Kidney epithelial cell (primary cell): ENCODE measurements at regions not wholly inside any gene's neighbourhood (a gene's known extent, or its start where the extent isn't known, plus 50 kb on each side); places are given as distances from the start of the nearest gene placed in this dataset.
A peak's percentile ranks its signal among the peaks of the same experiment; 100 is the strongest.
"Not testable (repeated sequence)": the region's sequence is repeated elsewhere in the genome, so short reads cannot be mapped to it uniquely, and the experiment has no call there.

Source experiments
- DNase-seq: peaks from one replicate; pipeline ENCODE4 v3.0.0-alpha.2; 2010; ENCODE audit warnings: low read depth
- H3K27me3 ChIP-seq: 2 replicates; pipeline ENCODE4 v1.6.0; 2011; ENCODE audit warnings: low read length; ENCODE audit not compliant: control insufficient read depth, insufficient read depth
- H3K36me3 ChIP-seq: 2 replicates; pipeline ENCODE4 v1.5.1; 2011; ENCODE audit warnings: low read length; ENCODE audit not compliant: control insufficient read depth, insufficient read depth
- H3K4me3 ChIP-seq: 2 replicates; pipeline ENCODE4 v1.5.1; 2011; ENCODE audit warnings: low read depth, mild to moderate bottlenecking, control low read depth, low read length
- CTCF ChIP-seq: IDR thresholded peaks from 2 replicates; pipeline ENCODE4 v1.5.1; 2011; ENCODE audit warnings: mild to moderate bottlenecking, moderate library complexity, low read length, control low read depth, inconsistent platforms; ENCODE audit not compliant: insufficient read depth, poor library complexity, severe bottlenecking

DNA sequence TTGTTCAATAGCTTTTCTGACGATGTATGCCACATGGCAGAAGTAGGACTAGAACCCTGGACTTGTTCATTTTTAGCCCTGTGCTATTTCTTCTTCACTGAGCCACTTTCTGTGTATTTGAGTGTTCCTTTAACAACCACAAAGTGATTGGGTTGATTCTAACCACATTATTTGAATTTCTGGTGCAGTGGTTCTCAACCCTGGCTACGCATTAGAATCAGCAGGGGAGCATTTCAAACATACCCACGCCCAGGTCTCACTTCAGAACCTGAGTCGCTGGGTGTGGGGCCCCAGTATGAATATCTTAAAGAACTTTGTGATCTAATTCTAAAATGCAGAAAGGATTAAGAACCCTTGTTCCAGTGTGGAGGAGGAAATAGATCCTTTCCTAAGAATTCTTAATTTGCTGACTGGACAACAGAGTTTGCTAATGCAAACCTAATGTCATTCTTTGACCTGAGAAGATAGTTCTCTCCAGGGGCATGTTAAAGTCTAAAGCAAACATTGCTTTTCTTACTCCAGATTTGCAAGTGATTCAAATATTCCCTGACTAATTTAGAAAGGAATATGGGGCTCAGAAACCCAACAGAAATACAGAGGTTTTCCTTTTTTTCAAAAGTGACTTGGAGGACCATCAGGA is 75.4 kb upstream of the GDNF start:
- Histone ChIP-seq H3K27me3 (no peaks in the 10 kb centered on the region), H3K4me3 (no peak overlapping the region), H3K36me3 (no peaks in the 10 kb centered on the region)
- TF ChIP-seq CTCF: no peak
- DNase-seq: no peak

GRCh38 chr5:37909610-37910266 is 69.9 kb upstream of the GDNF start:
- DNase-seq, H3K36me3 ChIP-seq, H3K4me3 ChIP-seq, H3K27me3 ChIP-seq: not testable (repeated sequence)

- Histone ChIP-seq H3K27me3 (no peaks in the 10 kb centered on the region), H3K36me3 (no peaks in the 10 kb centered on the region), H3K4me3 (no peak overlapping the region)
- no peak for TF ChIP-seq CTCF
- no peak for DNase-seq
Measured at GRCh38 chr5:37906416-37906815, 66.6 kb upstream of the GDNF start.

GRCh38 chr5:37905230-37905629 is 65.4 kb upstream of the GDNF start:
- DNase-seq: no peak
- no peak overlapping the region for H3K4me3 ChIP-seq
- H3K36me3 ChIP-seq: no peaks in the 10 kb centered on the region
- TF ChIP-seq CTCF: no peak
- H3K27me3 ChIP-seq: no peaks in the 10 kb centered on the region

DNA sequence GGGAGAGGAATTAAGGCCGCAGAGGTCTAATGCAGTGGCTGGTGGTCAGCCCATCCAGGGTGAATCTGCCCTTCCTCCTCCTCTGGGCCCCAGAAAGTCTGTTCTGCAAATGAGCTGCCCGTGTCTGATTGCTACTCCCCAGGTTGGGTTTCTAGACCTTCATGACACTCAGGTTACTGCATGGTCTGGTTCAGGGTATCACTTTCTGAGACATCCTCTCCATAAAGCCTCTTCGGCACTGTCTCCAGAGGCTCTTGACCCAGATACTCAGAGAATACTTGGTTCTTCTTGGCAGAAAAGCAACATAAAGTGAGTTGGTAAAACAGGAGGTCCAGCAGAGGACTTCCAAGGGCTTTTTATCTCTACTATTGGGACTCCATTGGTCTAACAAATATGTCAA is 62.5 kb upstream of the GDNF start:
- no peak for DNase-seq
- no peaks in the 10 kb centered on the region for H3K27me3 ChIP-seq
- no peak overlapping the region for H3K4me3 ChIP-seq
- no peak for TF ChIP-seq CTCF
- H3K36me3 ChIP-seq: no peaks in the 10 kb centered on the region

DNA sequence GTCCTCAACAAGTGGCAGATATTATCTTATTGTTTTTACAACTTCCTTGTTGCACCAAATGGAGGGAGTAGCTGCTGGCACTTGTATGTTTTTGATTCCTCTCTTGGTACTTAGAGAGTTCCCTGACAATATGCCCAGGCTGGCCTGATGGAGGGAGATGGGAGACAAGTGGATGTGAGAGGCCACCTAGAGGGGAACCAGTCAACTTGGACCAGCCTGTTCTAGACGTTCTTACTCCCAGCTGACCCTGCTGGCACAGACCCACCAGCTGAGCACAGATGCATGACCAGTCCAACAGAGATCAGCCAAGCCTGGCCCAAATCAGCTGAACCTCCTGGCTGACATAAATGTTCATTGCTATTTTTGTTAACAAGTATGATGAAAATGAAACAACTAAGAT is 60.9 kb upstream of the GDNF start:
- DNase-seq: no peak
- no peaks in the 10 kb centered on the region for H3K36me3 ChIP-seq
- no peaks in the 10 kb centered on the region for H3K27me3 ChIP-seq
- TF ChIP-seq CTCF: peak; percentile 12
- no peak overlapping the region for H3K4me3 ChIP-seq
